BJ (cell line): ENCODE measurements at regions not wholly inside any gene's neighbourhood (a gene's known extent, or its start where the extent isn't known, plus 50 kb on each side); places are given as distances from the start of the nearest gene placed in this dataset.

Experiments used
- CTCF ChIA-PET: fragments of 350-600 bp; formaldehyde crosslinking; extraction: SDS; loops from one replicate; lab custom pipeline; 2021; ENCODE audit warnings: antibody characterized with exemption, inconsistent platforms; lab: Yijun Ruan, JAX
- POLR2A ChIA-PET: fragments of 300-600 bp; sonication (Branson Sonifier 250); formaldehyde crosslinking; extraction: SDS; loops from one replicate; lab custom pipeline; 2021; ENCODE audit warnings: antibody characterized with exemption; lab: Charles Lee
- DNase-seq: peaks from one replicate; pipeline ENCODE4 v3.0.0-alpha.2; 2011; ENCODE audit warnings: low read depth
- H3K27me3 ChIP-seq: 2 replicates; pipeline ENCODE4 v1.6.0; 2011; ENCODE audit warnings: low read length; ENCODE audit not compliant: control insufficient read depth, insufficient read depth
- H3K36me3 ChIP-seq: 2 replicates; pipeline ENCODE4 v1.5.1; 2011; ENCODE audit warnings: low read length; ENCODE audit not compliant: control insufficient read depth, insufficient read depth
- H3K4me3 ChIP-seq: 2 replicates; pipeline ENCODE4 v1.5.1; 2011; ENCODE audit warnings: low read depth, mild to moderate bottlenecking, control low read depth, low read length
- TF ChIP-seq, protein P1 (sequence below): IDR thresholded peaks from 2 replicates; pipeline ENCODE4 v1.5.1; 2011; ENCODE audit warnings: low read depth, mild to moderate bottlenecking, control low read depth, inconsistent platforms, low read length, moderate library complexity; ENCODE audit not compliant: insufficient read depth

DNA sequence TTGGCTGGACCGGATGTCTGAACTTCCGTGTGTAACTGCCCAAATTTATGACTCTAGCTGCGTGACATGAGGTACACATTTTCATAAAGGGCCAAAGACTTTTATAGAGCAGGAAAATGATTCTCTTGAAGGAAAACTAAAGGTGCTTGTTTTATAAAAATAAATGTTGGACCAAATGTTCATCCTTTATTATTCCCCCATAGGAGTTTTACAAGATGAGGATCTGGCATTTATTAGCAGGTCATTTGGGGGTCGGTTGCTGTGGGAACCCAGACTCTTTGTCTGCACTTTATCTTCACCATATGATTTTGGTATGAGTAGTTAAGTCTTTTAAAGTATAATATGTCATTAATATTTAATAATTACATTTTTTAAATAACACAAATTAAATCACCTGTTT lies 571.2 kb downstream of the EFNA5 start:
- CTCF ChIA-PET, result no interaction called here
- POLR2A ChIA-PET, result no interaction called here

DNA sequence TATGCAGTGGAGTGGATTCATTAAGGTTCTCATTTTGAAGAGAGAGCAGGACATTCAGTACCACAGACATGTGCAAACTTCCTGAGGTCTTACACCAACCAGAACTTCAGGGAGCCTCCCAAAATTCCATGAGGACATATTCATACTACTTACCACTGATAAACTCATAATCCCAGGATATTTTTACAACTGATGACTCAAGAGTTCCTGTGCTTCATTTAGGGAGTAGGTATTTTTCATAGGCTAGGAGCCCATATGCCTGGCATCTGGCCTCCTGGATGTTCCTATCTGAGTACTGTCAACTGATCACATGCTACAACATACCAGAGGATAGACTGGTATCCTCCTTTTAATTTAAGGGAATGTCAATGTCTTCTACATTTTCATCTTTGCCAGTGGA lies 578.0 kb downstream of the EFNA5 start:
- Histone ChIP-seq H3K27me3 (no peaks in the 10 kb centered on the region), H3K4me3 (no peak overlapping the region), H3K36me3 (no peaks in the 10 kb centered on the region)
- ChIA-PET POLR2A (no interaction called here), CTCF (no interaction called here)
- no peak for DNase-seq
- TF ChIP-seq, protein P1, sequence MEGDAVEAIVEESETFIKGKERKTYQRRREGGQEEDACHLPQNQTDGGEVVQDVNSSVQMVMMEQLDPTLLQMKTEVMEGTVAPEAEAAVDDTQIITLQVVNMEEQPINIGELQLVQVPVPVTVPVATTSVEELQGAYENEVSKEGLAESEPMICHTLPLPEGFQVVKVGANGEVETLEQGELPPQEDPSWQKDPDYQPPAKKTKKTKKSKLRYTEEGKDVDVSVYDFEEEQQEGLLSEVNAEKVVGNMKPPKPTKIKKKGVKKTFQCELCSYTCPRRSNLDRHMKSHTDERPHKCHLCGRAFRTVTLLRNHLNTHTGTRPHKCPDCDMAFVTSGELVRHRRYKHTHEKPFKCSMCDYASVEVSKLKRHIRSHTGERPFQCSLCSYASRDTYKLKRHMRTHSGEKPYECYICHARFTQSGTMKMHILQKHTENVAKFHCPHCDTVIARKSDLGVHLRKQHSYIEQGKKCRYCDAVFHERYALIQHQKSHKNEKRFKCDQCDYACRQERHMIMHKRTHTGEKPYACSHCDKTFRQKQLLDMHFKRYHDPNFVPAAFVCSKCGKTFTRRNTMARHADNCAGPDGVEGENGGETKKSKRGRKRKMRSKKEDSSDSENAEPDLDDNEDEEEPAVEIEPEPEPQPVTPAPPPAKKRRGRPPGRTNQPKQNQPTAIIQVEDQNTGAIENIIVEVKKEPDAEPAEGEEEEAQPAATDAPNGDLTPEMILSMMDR, result no peak

More for the DNA sequence above, 571.2 kb downstream of the EFNA5 start:
- Histone ChIP-seq H3K4me3 (no peak overlapping the region), H3K27me3 (no peaks in the 10 kb centered on the region), H3K36me3 (no peaks in the 10 kb centered on the region)
- TF ChIP-seq, protein P1, result no peak
- no peak for DNase-seq

DNA sequence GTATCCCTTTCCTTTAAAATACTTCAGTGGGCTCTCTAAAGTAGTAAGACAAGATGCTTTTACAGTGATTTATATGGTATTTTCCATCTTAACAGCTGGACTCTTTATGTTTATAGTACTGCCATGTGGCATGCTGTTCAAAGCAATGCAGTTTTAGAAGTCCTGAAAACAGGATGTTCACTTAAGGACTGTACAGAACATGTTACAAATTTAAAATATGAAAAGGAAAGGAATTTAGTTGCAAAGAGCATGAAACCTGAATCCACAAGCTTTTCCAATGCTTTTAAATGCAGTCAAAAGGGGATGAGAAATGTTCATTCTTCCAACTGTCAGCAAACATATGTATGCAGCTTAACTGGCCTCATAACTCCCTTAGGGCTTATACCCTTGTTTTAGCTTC lies 580.2 kb downstream of the EFNA5 start:
- H3K36me3 ChIP-seq, result no peaks in the 10 kb centered on the region
- ChIA-PET POLR2A (no interaction called here), CTCF (no interaction called here)
- no peak overlapping the region for H3K4me3 ChIP-seq
- no peak for DNase-seq
- no peaks in the 10 kb centered on the region for H3K27me3 ChIP-seq
- TF ChIP-seq, protein P1, result no peak

DNA sequence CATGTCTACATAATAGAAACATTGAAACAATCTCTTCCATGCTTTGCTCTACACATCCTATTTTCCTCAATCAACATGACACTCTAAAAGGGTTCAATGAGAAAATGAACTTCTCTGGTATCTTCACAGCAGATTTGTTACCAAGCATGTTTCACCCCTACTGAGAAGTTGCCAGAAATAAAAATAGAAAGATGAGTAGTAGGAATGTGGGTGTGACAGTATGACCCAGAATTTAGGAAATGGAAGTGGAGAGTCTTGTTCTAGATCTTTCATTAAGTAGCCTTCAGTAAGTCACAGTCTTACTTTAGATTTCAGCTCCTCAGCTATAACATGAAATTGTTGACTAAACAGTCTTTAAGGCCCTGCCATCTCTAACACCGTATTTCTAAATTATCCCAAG lies 581.8 kb downstream of the EFNA5 start:
- TF ChIP-seq, protein P1, result no peak
- DNase-seq, result no peak
- ChIA-PET POLR2A (no interaction called here), CTCF (no interaction called here)
- H3K4me3 ChIP-seq, result no peak overlapping the region
- no peaks in the 10 kb centered on the region for H3K27me3 ChIP-seq
- no peaks in the 10 kb centered on the region for H3K36me3 ChIP-seq

DNA sequence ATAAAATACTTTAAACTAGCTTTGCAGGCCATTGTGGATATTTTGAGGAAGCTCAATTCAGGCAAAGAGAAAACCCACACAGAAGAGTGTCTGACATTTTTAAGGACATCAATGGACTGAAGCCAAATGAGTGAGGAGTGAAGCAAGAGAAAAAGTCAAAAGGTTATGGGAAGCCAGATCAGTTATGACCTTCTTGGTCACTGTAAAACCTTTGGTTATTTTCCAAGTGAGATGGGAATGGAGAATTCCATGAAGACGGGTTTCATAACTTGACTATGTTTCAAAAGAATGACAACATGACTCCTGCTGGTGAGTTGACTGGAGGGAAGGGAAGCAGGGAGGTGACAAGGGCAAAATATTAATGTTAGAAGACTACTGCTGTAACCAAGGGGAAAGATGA lies 585.2 kb downstream of the EFNA5 start:
- no peak for DNase-seq

More for the DNA sequence above, 585.2 kb downstream of the EFNA5 start:
- Histone ChIP-seq H3K36me3 (no peaks in the 10 kb centered on the region), H3K27me3 (no peaks in the 10 kb centered on the region), H3K4me3 (no peak overlapping the region)
- ChIA-PET POLR2A (no interaction called here), CTCF (interaction anchor here (0.6 kb wide), 1 partner anchor 25 kb away, joined by 3 read pairs; no protein-coding TSS in a partner anchor)
- TF ChIP-seq, protein P1, result no peak
